ENCODE measurements at regions not wholly inside any gene's neighbourhood (a gene's known extent, or its start where the extent isn't known, plus 50 kb on each side); places are given as distances from the start of the nearest gene placed in this dataset.

DNA sequence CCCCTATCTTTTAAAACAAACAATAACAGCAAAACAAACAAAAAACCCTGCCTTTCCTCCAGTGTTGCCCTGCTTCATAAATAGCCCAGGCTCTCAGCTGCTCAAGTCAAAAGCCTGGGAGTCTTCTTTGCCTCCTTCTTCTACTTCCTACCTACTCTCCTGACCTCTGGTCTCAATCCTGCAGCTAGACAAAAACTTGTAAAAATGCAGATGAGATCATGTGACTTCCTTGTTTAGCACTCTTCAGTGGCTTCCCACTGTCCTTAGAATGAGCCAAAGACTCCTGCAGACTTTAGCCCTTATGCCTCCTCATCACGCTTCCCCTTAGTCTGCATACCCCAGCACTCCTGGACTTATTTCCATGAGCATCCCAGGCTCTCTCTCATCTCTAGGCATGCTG is 55.0 kb upstream of the ZNF644 start:
- no peaks in the 10 kb centered on the region for H3K27me3 ChIP-seq (ENCODE audit: insufficient read depth, low read length)
- no peak overlapping the region for H2AFZ ChIP-seq (ENCODE audit: low read length)
- H3K4me3 ChIP-seq (ENCODE audit: insufficient read depth, low read length) = no peak overlapping the region
- no peak for DNase-seq (ENCODE audit: insufficient read length, low spot score, missing footprints)
- H4K20me1 ChIP-seq (ENCODE audit: insufficient read depth, low read length) = no peaks in the 10 kb centered on the region
- H3K4me1 ChIP-seq (ENCODE audit: insufficient read depth, low read length) = no peaks in the 10 kb centered on the region
- TF ChIP-seq, protein P1, sequence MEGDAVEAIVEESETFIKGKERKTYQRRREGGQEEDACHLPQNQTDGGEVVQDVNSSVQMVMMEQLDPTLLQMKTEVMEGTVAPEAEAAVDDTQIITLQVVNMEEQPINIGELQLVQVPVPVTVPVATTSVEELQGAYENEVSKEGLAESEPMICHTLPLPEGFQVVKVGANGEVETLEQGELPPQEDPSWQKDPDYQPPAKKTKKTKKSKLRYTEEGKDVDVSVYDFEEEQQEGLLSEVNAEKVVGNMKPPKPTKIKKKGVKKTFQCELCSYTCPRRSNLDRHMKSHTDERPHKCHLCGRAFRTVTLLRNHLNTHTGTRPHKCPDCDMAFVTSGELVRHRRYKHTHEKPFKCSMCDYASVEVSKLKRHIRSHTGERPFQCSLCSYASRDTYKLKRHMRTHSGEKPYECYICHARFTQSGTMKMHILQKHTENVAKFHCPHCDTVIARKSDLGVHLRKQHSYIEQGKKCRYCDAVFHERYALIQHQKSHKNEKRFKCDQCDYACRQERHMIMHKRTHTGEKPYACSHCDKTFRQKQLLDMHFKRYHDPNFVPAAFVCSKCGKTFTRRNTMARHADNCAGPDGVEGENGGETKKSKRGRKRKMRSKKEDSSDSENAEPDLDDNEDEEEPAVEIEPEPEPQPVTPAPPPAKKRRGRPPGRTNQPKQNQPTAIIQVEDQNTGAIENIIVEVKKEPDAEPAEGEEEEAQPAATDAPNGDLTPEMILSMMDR (IDR thresholded peaks at IDR 0.05; ENCODE audit: extremely low read depth, low read depth, low read length) = no peak
- no peaks in the 10 kb centered on the region for H3K36me3 ChIP-seq (ENCODE audit: insufficient read depth, low read length)
- no peaks in the 10 kb centered on the region for H3K79me2 ChIP-seq (ENCODE audit: insufficient read depth, low read length)
- no peak overlapping the region for H3K4me2 ChIP-seq (ENCODE audit: insufficient read depth, low read length)
- no peak overlapping the region for H3K27ac ChIP-seq (ENCODE audit: low read depth, low read length)
- H3K9me3 ChIP-seq (ENCODE audit: low read depth, low read length) = no peaks in the 10 kb centered on the region

DNA sequence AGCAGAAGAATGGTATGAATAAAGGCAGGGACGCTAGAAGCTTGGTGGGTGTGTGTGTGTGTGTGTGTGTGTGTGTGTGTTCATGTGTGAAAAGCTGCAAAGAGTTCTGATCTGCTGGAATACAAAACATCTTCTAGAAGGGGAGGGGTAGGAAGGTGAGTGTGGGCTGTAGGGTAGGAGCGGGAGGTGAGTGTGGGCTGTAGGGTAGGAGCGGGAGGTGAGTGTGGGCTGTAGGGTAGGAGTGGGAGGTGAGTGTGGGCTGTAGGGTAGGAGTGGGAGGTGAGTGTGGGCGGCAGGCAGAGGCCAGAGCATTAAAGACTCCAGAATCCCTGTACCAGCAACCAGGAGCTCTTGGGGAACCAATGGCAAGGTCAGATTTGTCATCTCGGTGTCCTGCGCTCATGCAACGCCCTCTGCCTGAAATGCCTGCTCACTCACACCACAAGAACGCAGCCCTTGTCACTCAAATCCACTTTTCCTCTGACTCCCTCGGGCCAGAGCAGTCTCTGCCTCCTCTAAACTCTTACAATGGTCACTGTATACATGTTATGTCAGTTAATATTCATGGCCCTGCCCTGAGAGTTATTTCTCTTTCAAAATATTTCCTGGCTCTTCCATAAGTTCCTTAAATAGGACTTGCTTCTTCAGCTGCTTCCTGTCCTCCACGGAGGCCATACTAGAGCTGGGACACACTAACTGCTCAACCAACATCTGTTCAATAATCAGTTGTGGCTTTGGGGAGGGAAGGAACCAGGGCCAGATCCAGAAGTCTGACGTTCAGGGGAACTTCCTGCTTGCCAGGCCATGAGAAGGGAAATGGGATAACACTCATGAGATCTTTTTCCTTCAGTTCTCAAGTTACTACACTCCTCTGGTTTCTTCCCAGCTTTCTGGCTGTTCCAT is 53.6 kb upstream of the ZNF644 start:
- Histone ChIP-seq H3K36me3 (ENCODE audit: insufficient read depth, low read length) (no peaks in the 10 kb centered on the region), H3K79me2 (ENCODE audit: insufficient read depth, low read length) (no peaks in the 10 kb centered on the region), H4K20me1 (ENCODE audit: insufficient read depth, low read length) (no peaks in the 10 kb centered on the region), H3K27ac (ENCODE audit: low read depth, low read length) (no peak overlapping the region), H3K4me2 (ENCODE audit: insufficient read depth, low read length) (no peak overlapping the region), H3K9me3 (ENCODE audit: low read depth, low read length) (no peaks in the 10 kb centered on the region), H3K27me3 (ENCODE audit: insufficient read depth, low read length) (no peaks in the 10 kb centered on the region), H2AFZ (ENCODE audit: low read length) (no peak overlapping the region), H3K4me3 (ENCODE audit: insufficient read depth, low read length) (no peak overlapping the region), H3K4me1 (ENCODE audit: insufficient read depth, low read length) (no peaks in the 10 kb centered on the region)
- no peak for DNase-seq (ENCODE audit: insufficient read length, low spot score, missing footprints)
- TF ChIP-seq, protein P1 (IDR thresholded peaks at IDR 0.05; ENCODE audit: extremely low read depth, low read depth, low read length) = no peak

DNA sequence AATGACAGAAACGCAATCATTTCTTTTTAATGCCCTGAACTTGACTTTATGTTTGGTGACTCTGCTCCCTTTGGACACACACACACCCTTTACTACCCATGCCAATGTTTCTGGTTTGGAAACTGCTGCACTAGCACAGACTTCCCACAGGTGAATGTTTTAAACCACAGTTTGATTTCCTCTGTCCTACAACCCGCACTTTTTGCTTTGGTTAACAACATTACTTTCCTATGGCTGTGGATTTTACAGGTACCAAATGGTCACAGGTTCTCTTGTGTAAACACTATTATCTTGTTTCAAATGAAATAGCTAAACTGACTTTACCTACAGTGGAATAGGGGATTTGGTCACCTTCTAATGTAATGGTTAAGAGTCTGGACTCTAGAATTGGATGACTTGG is 51.5 kb upstream of the ZNF644 start:
- Histone ChIP-seq H3K79me2 (ENCODE audit: insufficient read depth, low read length) (no peaks in the 10 kb centered on the region), H3K36me3 (ENCODE audit: insufficient read depth, low read length) (no peaks in the 10 kb centered on the region)

DNA sequence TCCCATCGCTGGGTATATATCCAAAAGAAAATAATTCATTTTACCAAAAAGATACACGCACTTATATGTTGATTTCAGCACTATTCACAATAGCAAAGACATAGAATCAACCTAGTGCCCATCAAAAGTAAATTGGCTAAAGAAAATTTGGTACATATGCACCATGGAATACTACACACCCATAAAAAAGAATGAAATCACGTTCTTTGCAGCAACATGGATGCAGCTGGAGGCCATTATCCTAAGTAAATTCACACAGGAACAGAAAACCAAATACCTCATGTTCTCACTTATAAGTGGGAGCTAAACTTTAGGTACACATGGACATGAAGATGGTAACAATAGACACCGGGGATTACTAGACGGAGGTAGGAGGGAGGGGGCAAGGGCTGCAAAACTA is 50.0 kb upstream of the ZNF644 start:
- Histone ChIP-seq H2AFZ (ENCODE audit: low read length) (no peak overlapping the region), H3K79me2 (ENCODE audit: insufficient read depth, low read length) (no peaks in the 10 kb centered on the region), H3K4me1 (ENCODE audit: insufficient read depth, low read length) (no peaks in the 10 kb centered on the region), H3K4me2 (ENCODE audit: insufficient read depth, low read length) (no peak overlapping the region), H3K36me3 (ENCODE audit: insufficient read depth, low read length) (no peaks in the 10 kb centered on the region), H3K9me3 (ENCODE audit: low read depth, low read length) (no peaks in the 10 kb centered on the region), H3K27ac (ENCODE audit: low read depth, low read length) (no peak overlapping the region), H3K4me3 (ENCODE audit: insufficient read depth, low read length) (no peak overlapping the region), H3K27me3 (ENCODE audit: insufficient read depth, low read length) (no peaks in the 10 kb centered on the region), H4K20me1 (ENCODE audit: insufficient read depth, low read length) (no peaks in the 10 kb centered on the region)
- DNase-seq (ENCODE audit: insufficient read length, low spot score, missing footprints) = no peak
- TF ChIP-seq, protein P1 (IDR thresholded peaks at IDR 0.05; ENCODE audit: extremely low read depth, low read depth, low read length) = no peak

More for the DNA sequence above, 51.5 kb upstream of the ZNF644 start:
- Histone ChIP-seq H3K9me3 (ENCODE audit: low read depth, low read length) (no peaks in the 10 kb centered on the region), H3K4me3 (ENCODE audit: insufficient read depth, low read length) (no peak overlapping the region), H3K27me3 (ENCODE audit: insufficient read depth, low read length) (no peaks in the 10 kb centered on the region), H2AFZ (ENCODE audit: low read length) (no peak overlapping the region), H4K20me1 (ENCODE audit: insufficient read depth, low read length) (no peaks in the 10 kb centered on the region), H3K4me1 (ENCODE audit: insufficient read depth, low read length) (no peaks in the 10 kb centered on the region), H3K4me2 (ENCODE audit: insufficient read depth, low read length) (no peak overlapping the region), H3K27ac (ENCODE audit: low read depth, low read length) (no peak overlapping the region)
- TF ChIP-seq, protein P1 (IDR thresholded peaks at IDR 0.05; ENCODE audit: extremely low read depth, low read depth, low read length) = no peak
- DNase-seq (ENCODE audit: insufficient read length, low spot score, missing footprints) = no peak

All from osteoblast (primary cell).